H9 (cell line): ENCODE measurements at regions not wholly inside any gene's neighbourhood (a gene's known extent, or its start where the extent isn't known, plus 50 kb on each side); places are given as distances from the start of the nearest gene placed in this dataset.

ENCODE experiments used
- DNase-seq: peaks from one replicate; pipeline ENCODE4 v3.0.0-alpha.2; 2017
- H2AFZ ChIP-seq: one replicate; pipeline ENCODE4 v1.6.1; 2013; ENCODE audit warnings: mild to moderate bottlenecking, low read length, control low read depth, moderate library complexity
- H2AK5ac ChIP-seq: 2 replicates; pipeline ENCODE4 v1.6.1; 2013; ENCODE audit warnings: low read length, control low read depth, mixed read lengths; ENCODE audit not compliant: insufficient read length
- H2BK120ac ChIP-seq: one replicate; pipeline ENCODE4 v1.6.1; 2013; ENCODE audit warnings: low read depth, mild to moderate bottlenecking, low read length, control low read depth, inconsistent platforms; ENCODE audit not compliant: poor library complexity, severe bottlenecking
- H2BK12ac ChIP-seq: 2 replicates; pipeline ENCODE4 v1.6.1; 2013; ENCODE audit warnings: low read length, control low read depth, mixed read lengths, low read depth; ENCODE audit not compliant: insufficient read length
- H2BK15ac ChIP-seq: 2 replicates; pipeline ENCODE4 v1.6.1; 2013; ENCODE audit warnings: low read depth, low read length, control low read depth
- H2BK20ac ChIP-seq: one replicate; pipeline ENCODE4 v1.6.1; 2013; ENCODE audit warnings: low read depth, mild to moderate bottlenecking, low read length, control low read depth, inconsistent platforms; ENCODE audit not compliant: poor library complexity, severe bottlenecking
- H2BK5ac ChIP-seq: 2 replicates; pipeline ENCODE4 v1.6.1; 2013; ENCODE audit warnings: low read length, control low read depth, mixed read lengths; ENCODE audit not compliant: insufficient read length
- H3K14ac ChIP-seq: 2 replicates; pipeline ENCODE4 v1.6.1; 2013; ENCODE audit warnings: low read length, control low read depth; ENCODE audit not compliant: insufficient read depth
- H3K18ac ChIP-seq: 2 replicates; pipeline ENCODE4 v1.6.1; 2013; ENCODE audit warnings: low read depth, mild to moderate bottlenecking, mixed read lengths, low read length, control low read depth; ENCODE audit not compliant: insufficient read length
- H3K23ac ChIP-seq: 2 replicates; pipeline ENCODE4 v1.6.1; 2013; ENCODE audit warnings: low read length, control low read depth, mixed read lengths, low read depth; ENCODE audit not compliant: insufficient read length
- H3K23me2 ChIP-seq: 2 replicates; pipeline ENCODE4 v1.6.1; 2013; ENCODE audit warnings: low read depth, mild to moderate bottlenecking, mixed read lengths, low read length, control low read depth; ENCODE audit not compliant: insufficient read length, poor library complexity, severe bottlenecking
- H3K27ac ChIP-seq: 2 replicates; pipeline ENCODE4 v1.5.1; 2013; ENCODE audit warnings: low read length, control low read depth, mixed read lengths, low read depth; ENCODE audit not compliant: insufficient read length
- H3K27me3 ChIP-seq: 2 replicates; pipeline ENCODE4 v1.6.1; 2013; ENCODE audit warnings: low read length, control low read depth, inconsistent platforms; ENCODE audit not compliant: insufficient read depth
- H3K4ac ChIP-seq: 2 replicates; pipeline ENCODE4 v1.6.1; 2013; ENCODE audit warnings: low read depth, mild to moderate bottlenecking, control low read depth, inconsistent platforms, low read length, moderate library complexity
- H3K4me1 ChIP-seq: 2 replicates; pipeline ENCODE4 v1.6.1; 2013; ENCODE audit warnings: low read length, control low read depth, inconsistent platforms; ENCODE audit not compliant: insufficient read depth
- H3K4me2 ChIP-seq: 2 replicates; pipeline ENCODE4 v1.6.1; 2013; ENCODE audit warnings: low read length, control low read depth, mixed read lengths; ENCODE audit not compliant: insufficient read length, insufficient read depth
- H3K56ac ChIP-seq: 2 replicates; pipeline ENCODE4 v1.6.1; 2013; ENCODE audit warnings: low read depth, mild to moderate bottlenecking, mixed read lengths, low read length, control low read depth; ENCODE audit not compliant: insufficient read length
- H3K79me1 ChIP-seq: 2 replicates; pipeline ENCODE4 v1.6.1; 2013; ENCODE audit warnings: low read depth, mild to moderate bottlenecking, moderate library complexity, low read length, control low read depth, inconsistent platforms; ENCODE audit not compliant: insufficient read depth, poor library complexity, severe bottlenecking
- H3K79me2 ChIP-seq: 2 replicates; pipeline ENCODE4 v1.6.1; 2013; ENCODE audit warnings: low read length, control low read depth, inconsistent platforms; ENCODE audit not compliant: insufficient read depth
- H3K9ac ChIP-seq: 2 replicates; pipeline ENCODE4 v1.6.1; 2013; ENCODE audit warnings: low read length, control low read depth, mixed read lengths; ENCODE audit not compliant: insufficient read length; ENCODE audit errors: extremely low read depth
- H3K9me3 ChIP-seq: one replicate; pipeline ENCODE4 v1.6.1; 2013; ENCODE audit warnings: low read depth, low read length, inconsistent platforms; ENCODE audit not compliant: control insufficient read depth
- H3T11ph ChIP-seq: one replicate; pipeline ENCODE4 v1.6.1; 2013; ENCODE audit warnings: mild to moderate bottlenecking, low read length, control low read depth, inconsistent platforms
- H4K20me1 ChIP-seq: one replicate; pipeline ENCODE4 v1.6.1; 2013; ENCODE audit not compliant: control insufficient read depth, insufficient read length, insufficient read depth
- H4K5ac ChIP-seq: 2 replicates; pipeline ENCODE4 v1.6.1; 2013; ENCODE audit warnings: low read depth, mild to moderate bottlenecking, mixed read lengths, low read length, control low read depth; ENCODE audit not compliant: insufficient read length
- H4K8ac ChIP-seq: replicated peaks from 2 replicates; pipeline ENCODE4 v1.6.1; 2013; ENCODE audit warnings: low read length, control low read depth, mixed read lengths, low read depth; ENCODE audit not compliant: insufficient read length
- H4K91ac ChIP-seq: 2 replicates; pipeline ENCODE4 v1.6.1; 2013; ENCODE audit warnings: low read depth, mild to moderate bottlenecking, moderate library complexity, mixed read lengths, low read length, control low read depth; ENCODE audit not compliant: insufficient read length
- H3K27ac Mint-ChIP-seq, 3 experiments: 2 replicates in 2 of 3; 3 replicates in 1 of 3; pipeline ENCODE4 v1.8.0; 2020 to 2021; ENCODE audit warnings: mixed read lengths in 3 of 3, mild to moderate bottlenecking in 1 of 3, moderate library complexity in 1 of 3
- H3K27me3 Mint-ChIP-seq: 2 replicates; pipeline ENCODE4 v1.8.0; 2021; ENCODE audit warnings: low read depth, mild to moderate bottlenecking, moderate library complexity, mixed read lengths
- H3K36me3 Mint-ChIP-seq, 3 experiments: 2 replicates in 2 of 3; 3 replicates in 1 of 3; pipeline ENCODE4 v1.8.0; 2020 to 2021; ENCODE audit warnings: low read depth in 3 of 3, mixed read lengths in 3 of 3; ENCODE audit not compliant: insufficient read depth in 1 of 3
- H3K4me1 Mint-ChIP-seq, 2 experiments: 2 replicates each; pipeline ENCODE4 v1.8.0; 2020; ENCODE audit warnings: mixed read lengths in 2 of 2
- H3K4me3 Mint-ChIP-seq, 2 experiments: 2 replicates in 1 of 2; 3 replicates in 1 of 2; pipeline ENCODE4 v1.8.0; 2020 to 2021; ENCODE audit warnings: mild to moderate bottlenecking in 2 of 2, mixed read lengths in 2 of 2, moderate library complexity in 1 of 2
- H3K9me3 Mint-ChIP-seq, 2 experiments: 2 replicates in 1 of 2; 3 replicates in 1 of 2; pipeline ENCODE4 v1.8.0; 2020; ENCODE audit warnings: mild to moderate bottlenecking in 2 of 2, mixed read lengths in 2 of 2, moderate library complexity in 1 of 2
- TF ChIP-seq, protein P1 (sequence below): fragments of 200-600 bp; sonication (generic); conservative IDR thresholded peaks from 3 replicates; pipeline ENCODE4 v1.8.0; 2021; ENCODE audit warnings: antibody characterized with exemption, mild to moderate bottlenecking

DNA sequence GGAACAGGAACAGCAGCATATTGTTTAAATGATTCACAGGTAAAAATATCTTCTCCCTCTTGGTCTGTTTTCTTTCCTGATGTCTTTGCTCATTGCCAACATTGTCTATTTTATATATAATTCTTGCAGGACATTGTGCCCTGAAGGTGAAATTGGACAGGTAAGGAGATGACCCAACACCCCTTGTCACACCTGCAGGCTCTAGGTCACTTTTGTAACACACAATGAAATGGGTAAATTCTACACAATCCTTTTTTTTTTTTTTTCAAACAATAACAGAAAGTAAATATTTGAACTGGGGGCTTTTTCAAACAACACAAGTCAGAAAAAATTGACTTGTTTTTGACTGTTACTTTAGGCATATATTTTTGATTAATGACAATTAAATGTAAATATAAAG, 62.9 kb upstream of the ERG start:
- no peaks in the 10 kb centered on the region for H3K4me1 ChIP-seq
- no peak overlapping the region for H3K4me2 ChIP-seq
- H3K14ac ChIP-seq, result no peak overlapping the region
- no peaks in the 10 kb centered on the region for H3K79me1 ChIP-seq
- TF ChIP-seq, protein P1, sequence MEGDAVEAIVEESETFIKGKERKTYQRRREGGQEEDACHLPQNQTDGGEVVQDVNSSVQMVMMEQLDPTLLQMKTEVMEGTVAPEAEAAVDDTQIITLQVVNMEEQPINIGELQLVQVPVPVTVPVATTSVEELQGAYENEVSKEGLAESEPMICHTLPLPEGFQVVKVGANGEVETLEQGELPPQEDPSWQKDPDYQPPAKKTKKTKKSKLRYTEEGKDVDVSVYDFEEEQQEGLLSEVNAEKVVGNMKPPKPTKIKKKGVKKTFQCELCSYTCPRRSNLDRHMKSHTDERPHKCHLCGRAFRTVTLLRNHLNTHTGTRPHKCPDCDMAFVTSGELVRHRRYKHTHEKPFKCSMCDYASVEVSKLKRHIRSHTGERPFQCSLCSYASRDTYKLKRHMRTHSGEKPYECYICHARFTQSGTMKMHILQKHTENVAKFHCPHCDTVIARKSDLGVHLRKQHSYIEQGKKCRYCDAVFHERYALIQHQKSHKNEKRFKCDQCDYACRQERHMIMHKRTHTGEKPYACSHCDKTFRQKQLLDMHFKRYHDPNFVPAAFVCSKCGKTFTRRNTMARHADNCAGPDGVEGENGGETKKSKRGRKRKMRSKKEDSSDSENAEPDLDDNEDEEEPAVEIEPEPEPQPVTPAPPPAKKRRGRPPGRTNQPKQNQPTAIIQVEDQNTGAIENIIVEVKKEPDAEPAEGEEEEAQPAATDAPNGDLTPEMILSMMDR, result no peak
- peaks cover 4 to 5% of the 10 kb centered on the region in 2 experiments for H3K4me1 Mint-ChIP-seq
- H3K23me2 ChIP-seq, result no peaks in the 10 kb centered on the region
- H2BK120ac ChIP-seq, result no peak overlapping the region
- no peak overlapping the region for H3K56ac ChIP-seq
- no peaks in the 10 kb centered on the region for H3K36me3 Mint-ChIP-seq
- no peak overlapping the region for H3K4me3 Mint-ChIP-seq
- no peak overlapping the region for H3K27ac Mint-ChIP-seq
- no peak overlapping the region for H2BK15ac ChIP-seq
- no peak overlapping the region for H3K4ac ChIP-seq
- no peak overlapping the region for H2BK20ac ChIP-seq
- H2BK12ac ChIP-seq, result no peak overlapping the region
- no peak overlapping the region for H3T11ph ChIP-seq
- H2AFZ ChIP-seq, result no peak overlapping the region
- no peaks in the 10 kb centered on the region for H3K79me2 ChIP-seq
- H3K9me3 Mint-ChIP-seq, result no peaks in the 10 kb centered on the region
- no peak overlapping the region for H4K5ac ChIP-seq
- no peak overlapping the region for H3K18ac ChIP-seq
- H4K8ac ChIP-seq, result no peak overlapping the region
- H4K20me1 ChIP-seq, result no peaks in the 10 kb centered on the region
- H2AK5ac ChIP-seq, result no peak overlapping the region
- no peak overlapping the region for H3K9ac ChIP-seq
- H2BK5ac ChIP-seq, result no peak overlapping the region
- H3K27me3 Mint-ChIP-seq, result peaks cover 7% of the 10 kb centered on the region
- H3K27me3 ChIP-seq, result no peaks in the 10 kb centered on the region
- H3K9me3 ChIP-seq, result no peaks in the 10 kb centered on the region
- H4K91ac ChIP-seq, result no peak overlapping the region
- no peak overlapping the region for H3K27ac ChIP-seq
- no peak for DNase-seq
- no peak overlapping the region for H3K23ac ChIP-seq
